ENCODE measurements at regions not wholly inside any gene's neighbourhood (a gene's known extent, or its start where the extent isn't known, plus 50 kb on each side); places are given as distances from the start of the nearest gene placed in this dataset.
"Not testable (repeated sequence)": the region's sequence is repeated elsewhere in the genome, so short reads cannot be mapped to it uniquely, and the experiment has no call there.

- H3K36me3 ChIP-seq (ENCODE audit: insufficient read depth, low read depth, low read length); H3K4me1 ChIP-seq (ENCODE audit: insufficient read depth, low read length); H3K4me3 ChIP-seq (ENCODE audit: low read length); H3K9ac ChIP-seq (ENCODE audit: low read depth, low read length); H3K27me3 ChIP-seq (ENCODE audit: insufficient read depth, low read length); H3K27ac ChIP-seq (ENCODE audit: low read length): not testable (repeated sequence)
- peaks cover 12% of the 10 kb centered on the region; the same call in 1 of the 2 replicates for H3K9me3 ChIP-seq (ENCODE audit: insufficient read depth, low read depth, low read length)
These were observed 855.2 kb upstream of the IGFBP7 start for GRCh38 chr4:57965431-57965830.

- Histone ChIP-seq H3K9me3 (ENCODE audit: insufficient read depth, low read depth, low read length) (no peaks in the 10 kb centered on the region), H3K4me3 (ENCODE audit: low read length) (no peak overlapping the region), H3K27ac (ENCODE audit: low read length) (no peak overlapping the region), H3K9ac (ENCODE audit: low read depth, low read length) (no peak overlapping the region), H3K36me3 (ENCODE audit: insufficient read depth, low read depth, low read length) (no peaks in the 10 kb centered on the region), H3K4me1 (ENCODE audit: insufficient read depth, low read length) (peaks cover 3% of the 10 kb centered on the region), H3K27me3 (ENCODE audit: insufficient read depth, low read length) (no peaks in the 10 kb centered on the region)
These were observed 835.1 kb upstream of the IGFBP7 start for GRCh38 chr4:57945298-57945697.

GRCh38 chr4:57943682-57944081 is 833.5 kb upstream of the IGFBP7 start:
- no peak overlapping the region for H3K27ac ChIP-seq (ENCODE audit: low read length)
- H3K27me3 ChIP-seq (ENCODE audit: insufficient read depth, low read length), result no peaks in the 10 kb centered on the region
- no peaks in the 10 kb centered on the region for H3K9me3 ChIP-seq (ENCODE audit: insufficient read depth, low read depth, low read length)
- peaks cover 3% of the 10 kb centered on the region for H3K4me1 ChIP-seq (ENCODE audit: insufficient read depth, low read length)
- no peak overlapping the region for H3K4me3 ChIP-seq (ENCODE audit: low read length)
- H3K9ac ChIP-seq (ENCODE audit: low read depth, low read length), result no peak overlapping the region
- no peaks in the 10 kb centered on the region for H3K36me3 ChIP-seq (ENCODE audit: insufficient read depth, low read depth, low read length)

- H3K9ac ChIP-seq (ENCODE audit: low read depth, low read length); H3K27me3 ChIP-seq (ENCODE audit: insufficient read depth, low read length); H3K4me3 ChIP-seq (ENCODE audit: low read length); H3K27ac ChIP-seq (ENCODE audit: low read length); H3K4me1 ChIP-seq (ENCODE audit: insufficient read depth, low read length); H3K9me3 ChIP-seq (ENCODE audit: insufficient read depth, low read depth, low read length); H3K36me3 ChIP-seq (ENCODE audit: insufficient read depth, low read depth, low read length): not testable (repeated sequence)
These were observed 827.1 kb upstream of the IGFBP7 start for GRCh38 chr4:57937326-57937725.

- Histone ChIP-seq H3K9me3 (ENCODE audit: insufficient read depth, low read depth, low read length) (no peaks in the 10 kb centered on the region), H3K4me3 (ENCODE audit: low read length) (no peak overlapping the region), H3K27ac (ENCODE audit: low read length) (no peak overlapping the region), H3K27me3 (ENCODE audit: insufficient read depth, low read length) (no peaks in the 10 kb centered on the region), H3K9ac (ENCODE audit: low read depth, low read length) (no peak overlapping the region), H3K4me1 (ENCODE audit: insufficient read depth, low read length) (no peaks in the 10 kb centered on the region), H3K36me3 (ENCODE audit: insufficient read depth, low read depth, low read length) (no peaks in the 10 kb centered on the region)
These were observed 816.1 kb upstream of the IGFBP7 start for GRCh38 chr4:57926311-57926710.

GRCh38 chr4:57924951-57925350 is 814.8 kb upstream of the IGFBP7 start:
- no peaks in the 10 kb centered on the region for H3K4me1 ChIP-seq (ENCODE audit: insufficient read depth, low read length)
- no peaks in the 10 kb centered on the region for H3K9me3 ChIP-seq (ENCODE audit: insufficient read depth, low read depth, low read length)
- no peak overlapping the region for H3K9ac ChIP-seq (ENCODE audit: low read depth, low read length)
- H3K27me3 ChIP-seq (ENCODE audit: insufficient read depth, low read length), result no peaks in the 10 kb centered on the region
- no peak overlapping the region for H3K4me3 ChIP-seq (ENCODE audit: low read length)
- H3K36me3 ChIP-seq (ENCODE audit: insufficient read depth, low read depth, low read length), result no peaks in the 10 kb centered on the region
- no peak overlapping the region for H3K27ac ChIP-seq (ENCODE audit: low read length)

GRCh38 chr4:57916479-57916878 is 806.3 kb upstream of the IGFBP7 start:
- no peaks in the 10 kb centered on the region for H3K4me1 ChIP-seq (ENCODE audit: insufficient read depth, low read length)
- peaks cover 3% of the 10 kb centered on the region; the same call in 1 of the 2 replicates for H3K9me3 ChIP-seq (ENCODE audit: insufficient read depth, low read depth, low read length)
- H3K36me3 ChIP-seq (ENCODE audit: insufficient read depth, low read depth, low read length), result no peaks in the 10 kb centered on the region
- no peak overlapping the region for H3K27ac ChIP-seq (ENCODE audit: low read length)
- H3K27me3 ChIP-seq (ENCODE audit: insufficient read depth, low read length), result no peaks in the 10 kb centered on the region
- H3K9ac ChIP-seq (ENCODE audit: low read depth, low read length), result no peak overlapping the region
- no peak overlapping the region for H3K4me3 ChIP-seq (ENCODE audit: low read length)

- Histone ChIP-seq H3K4me3 (ENCODE audit: low read length) (no peak overlapping the region), H3K27me3 (ENCODE audit: insufficient read depth, low read length) (no peaks in the 10 kb centered on the region), H3K27ac (ENCODE audit: low read length) (no peak overlapping the region), H3K9me3 (ENCODE audit: insufficient read depth, low read depth, low read length) (no peaks in the 10 kb centered on the region), H3K9ac (ENCODE audit: low read depth, low read length) (no peak overlapping the region), H3K4me1 (ENCODE audit: insufficient read depth, low read length) (no peaks in the 10 kb centered on the region), H3K36me3 (ENCODE audit: insufficient read depth, low read depth, low read length) (no peaks in the 10 kb centered on the region)
These were observed 801.0 kb upstream of the IGFBP7 start for GRCh38 chr4:57911203-57911602.

- Histone ChIP-seq H3K4me3 (ENCODE audit: low read length) (no peak overlapping the region), H3K36me3 (ENCODE audit: insufficient read depth, low read depth, low read length) (no peaks in the 10 kb centered on the region), H3K27me3 (ENCODE audit: insufficient read depth, low read length) (no peaks in the 10 kb centered on the region)
These were observed 800.0 kb upstream of the IGFBP7 start for GRCh38 chr4:57910151-57910550.

GRCh38 chr4:57905965-57906364 is 795.8 kb upstream of the IGFBP7 start:
- Histone ChIP-seq H3K27ac (ENCODE audit: low read length) (no peak overlapping the region), H3K27me3 (ENCODE audit: insufficient read depth, low read length) (no peaks in the 10 kb centered on the region), H3K4me1 (ENCODE audit: insufficient read depth, low read length) (no peaks in the 10 kb centered on the region)

More at GRCh38 chr4:57910151-57910550, 800.0 kb upstream of the IGFBP7 start:
- Histone ChIP-seq H3K9ac (ENCODE audit: low read depth, low read length) (no peak overlapping the region), H3K4me1 (ENCODE audit: insufficient read depth, low read length) (no peaks in the 10 kb centered on the region), H3K9me3 (ENCODE audit: insufficient read depth, low read depth, low read length) (no peaks in the 10 kb centered on the region), H3K27ac (ENCODE audit: low read length) (no peak overlapping the region)

GRCh38 chr4:57877047-57877458 is 766.9 kb upstream of the IGFBP7 start:
- H3K4me3 ChIP-seq (ENCODE audit: low read length), result no peak overlapping the region
- no peaks in the 10 kb centered on the region for H3K9me3 ChIP-seq (ENCODE audit: insufficient read depth, low read depth, low read length)

More at GRCh38 chr4:57905965-57906364, 795.8 kb upstream of the IGFBP7 start:
- no peaks in the 10 kb centered on the region for H3K36me3 ChIP-seq (ENCODE audit: insufficient read depth, low read depth, low read length)
- H3K9ac ChIP-seq (ENCODE audit: low read depth, low read length), result no peak overlapping the region
- no peak overlapping the region for H3K4me3 ChIP-seq (ENCODE audit: low read length)
- H3K9me3 ChIP-seq (ENCODE audit: insufficient read depth, low read depth, low read length), result no peaks in the 10 kb centered on the region

GRCh38 chr4:57875829-57876392 is 765.7 kb upstream of the IGFBP7 start:
- no peak overlapping the region for H3K9ac ChIP-seq (ENCODE audit: low read depth, low read length)
- no peaks in the 10 kb centered on the region for H3K4me1 ChIP-seq (ENCODE audit: insufficient read depth, low read length)
- H3K27ac ChIP-seq (ENCODE audit: low read length), result no peak overlapping the region
- H3K4me3 ChIP-seq (ENCODE audit: low read length), result no peak overlapping the region
- no peaks in the 10 kb centered on the region for H3K9me3 ChIP-seq (ENCODE audit: insufficient read depth, low read depth, low read length)
- no peaks in the 10 kb centered on the region for H3K36me3 ChIP-seq (ENCODE audit: insufficient read depth, low read depth, low read length)
- no peaks in the 10 kb centered on the region for H3K27me3 ChIP-seq (ENCODE audit: insufficient read depth, low read length)

More at GRCh38 chr4:57877047-57877458, 766.9 kb upstream of the IGFBP7 start:
- Histone ChIP-seq H3K4me1 (ENCODE audit: insufficient read depth, low read length) (no peaks in the 10 kb centered on the region), H3K9ac (ENCODE audit: low read depth, low read length) (no peak overlapping the region), H3K27ac (ENCODE audit: low read length) (no peak overlapping the region), H3K36me3 (ENCODE audit: insufficient read depth, low read depth, low read length) (no peaks in the 10 kb centered on the region), H3K27me3 (ENCODE audit: insufficient read depth, low read length) (no peaks in the 10 kb centered on the region)
